KBM-7 (cell line): ENCODE measurements at regions not wholly inside any gene's neighbourhood (a gene's known extent, or its start where the extent isn't known, plus 50 kb on each side); places are given as distances from the start of the nearest gene placed in this dataset.
"Not testable (repeated sequence)": the region's sequence is repeated elsewhere in the genome, so short reads cannot be mapped to it uniquely, and the experiment has no call there.

Source experiments
- DNase-seq: peaks from one replicate; pipeline ENCODE4 v3.0.0-alpha.2; 2015
- in situ Hi-C: fragments of 300-500 bp; cut with MboI; formaldehyde crosslinking; loops from 2 replicates; pipeline ENCODE4 v1.14.3; 2020; ENCODE audit warnings: low sequenced_read_pairs, low pct_unique_long_range_greater_than_20kb, mixed read lengths

DNA sequence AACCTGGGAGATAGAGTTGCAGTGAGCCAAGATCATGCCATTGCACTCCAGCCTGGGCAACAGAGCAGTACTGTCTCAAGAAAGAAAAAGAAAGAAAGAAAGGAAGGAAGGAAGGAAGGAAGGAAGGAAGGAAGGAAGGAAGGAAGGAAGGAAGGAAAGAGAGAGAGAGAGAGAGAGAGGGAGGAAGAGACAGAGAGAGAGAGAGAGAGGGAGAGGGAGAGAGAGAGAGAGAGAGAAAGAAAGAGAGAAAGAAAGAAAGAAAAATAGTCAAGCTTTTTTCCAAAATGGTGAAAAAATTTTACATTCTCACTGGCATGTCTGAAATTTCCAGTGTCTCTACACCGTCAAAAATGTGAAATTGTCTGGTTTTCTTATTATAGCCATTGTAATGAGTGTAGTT lies 138.9 kb downstream of the OR13H1 start:
- DNase-seq, in situ Hi-C loops: not testable (repeated sequence)

DNA sequence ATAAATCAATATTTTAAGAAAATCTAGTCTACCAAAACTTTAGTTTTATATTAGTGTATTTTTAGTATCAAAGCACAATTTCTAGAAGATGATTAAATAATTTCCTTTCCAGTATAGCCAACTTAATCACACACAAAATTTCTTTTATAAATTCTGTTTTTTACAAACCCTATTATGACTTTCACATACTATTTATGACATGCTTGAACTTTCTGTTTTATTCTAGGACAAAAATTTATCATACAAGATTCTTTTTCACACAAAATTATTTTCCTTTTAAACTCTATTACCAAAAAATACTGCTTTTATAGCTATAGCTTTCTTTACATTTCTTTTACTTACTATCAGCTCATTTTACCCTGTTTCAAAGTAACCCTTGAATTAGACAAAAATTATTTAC lies 149.5 kb downstream of the OR13H1 start:
- in situ Hi-C loops, result no loop called here
- no peak for DNase-seq

GRCh38 chrX:131696989-131697388 lies 153.1 kb downstream of the OR13H1 start:
- in situ Hi-C loops, DNase-seq: not testable (repeated sequence)

- in situ Hi-C loops, result no loop called here
- no peak for DNase-seq
These were observed 159.8 kb downstream of the OR13H1 start for GRCh38 chrX:131703646-131704045.

GRCh38 chrX:131704136-131704695 lies 160.3 kb downstream of the OR13H1 start:
- in situ Hi-C loops, result no loop called here
- no peak for DNase-seq

- in situ Hi-C loops, result no loop called here
- DNase-seq, result no peak
These were observed 165.7 kb downstream of the OR13H1 start for GRCh38 chrX:131709553-131709952.

DNA sequence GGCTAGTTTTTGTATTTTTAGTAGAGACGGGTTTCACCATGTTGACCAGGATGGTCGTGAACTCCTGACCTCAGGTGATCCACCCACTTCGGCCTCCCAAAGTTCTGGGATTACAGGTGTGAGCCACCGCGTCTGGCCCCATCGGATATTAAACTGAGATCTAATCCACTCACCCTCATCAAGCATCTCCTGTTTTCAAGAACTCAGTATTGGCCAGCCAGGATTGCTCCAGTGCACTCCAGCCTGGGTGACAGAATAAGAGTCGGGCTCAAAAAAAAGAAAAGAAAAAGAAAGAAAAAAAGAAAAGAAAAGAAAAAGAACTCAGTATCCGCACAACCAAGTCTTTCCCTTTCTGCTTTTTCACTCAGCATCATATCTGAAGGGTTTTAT lies 167.6 kb downstream of the OR13H1 start:
- in situ Hi-C loops, result no loop called here

GRCh38 chrX:131723646-131724045 lies 179.8 kb downstream of the OR13H1 start:
- in situ Hi-C loops, result no loop called here
- no peak for DNase-seq

More for the DNA sequence above, 167.6 kb downstream of the OR13H1 start:
- no peak for DNase-seq

GRCh38 chrX:131724292-131724691 lies 180.4 kb downstream of the OR13H1 start:
- no peak for DNase-seq
- in situ Hi-C loops, result no loop called here

DNA sequence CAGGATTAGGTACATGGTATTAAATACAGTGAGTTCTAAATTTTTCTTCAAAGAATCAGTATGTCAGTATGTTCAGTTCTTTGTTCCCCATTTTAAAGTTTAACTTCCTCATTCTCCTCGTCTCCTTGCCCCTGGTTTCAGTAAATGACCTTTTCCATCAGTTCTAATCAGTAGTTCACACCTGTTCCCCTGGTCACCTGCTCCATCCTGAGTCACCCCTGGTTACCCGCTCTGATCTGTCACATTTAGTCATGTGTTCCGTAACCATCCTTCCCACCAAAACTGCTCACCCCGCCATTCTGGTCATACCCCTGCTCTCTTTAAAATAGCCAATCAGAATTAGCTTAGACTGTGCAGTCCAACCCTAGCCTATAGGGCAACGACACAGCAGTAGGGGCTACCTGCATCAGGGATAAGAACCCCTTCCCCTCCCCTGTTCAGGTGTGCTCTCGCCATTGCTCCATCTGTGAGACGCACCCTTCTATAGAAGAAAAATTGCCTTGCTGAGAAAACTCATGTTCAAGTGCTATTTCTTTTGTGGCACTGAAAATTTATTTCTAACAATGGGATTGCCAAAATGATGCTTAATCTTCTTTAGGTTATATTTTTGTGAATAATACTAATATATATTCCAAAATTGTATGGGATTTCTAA lies 181.3 kb downstream of the OR13H1 start:
- in situ Hi-C loops, result no loop called here
- DNase-seq, result peak; percentile 52

GRCh38 chrX:131727778-131728177 lies 183.9 kb downstream of the OR13H1 start:
- in situ Hi-C loops, result no loop called here
- no peak for DNase-seq

- in situ Hi-C loops, result no loop called here
- no peak for DNase-seq
These were observed 184.6 kb downstream of the OR13H1 start for GRCh38 chrX:131728295-131729145.

DNA sequence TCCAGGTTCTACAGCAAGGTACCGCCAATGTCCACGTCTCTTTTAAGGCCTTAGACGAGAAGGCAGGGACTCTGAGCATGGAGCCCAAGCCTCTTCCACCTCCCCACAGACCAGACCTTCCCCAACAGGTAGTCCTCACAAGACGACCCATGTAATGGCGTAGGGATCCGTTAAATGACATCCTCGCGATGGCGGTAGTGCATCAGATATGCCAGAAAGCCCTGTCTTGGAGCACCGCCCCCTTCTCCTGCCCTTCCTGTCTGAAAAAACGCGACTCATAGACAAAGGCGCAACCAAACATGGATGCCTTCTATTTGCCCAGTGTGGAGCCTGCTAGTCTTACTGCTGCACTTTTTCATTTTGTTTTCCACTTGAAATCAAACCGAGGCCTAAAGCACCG lies 185.4 kb downstream of the OR13H1 start:
- no peak for DNase-seq
- in situ Hi-C loops, result no loop called here

DNA sequence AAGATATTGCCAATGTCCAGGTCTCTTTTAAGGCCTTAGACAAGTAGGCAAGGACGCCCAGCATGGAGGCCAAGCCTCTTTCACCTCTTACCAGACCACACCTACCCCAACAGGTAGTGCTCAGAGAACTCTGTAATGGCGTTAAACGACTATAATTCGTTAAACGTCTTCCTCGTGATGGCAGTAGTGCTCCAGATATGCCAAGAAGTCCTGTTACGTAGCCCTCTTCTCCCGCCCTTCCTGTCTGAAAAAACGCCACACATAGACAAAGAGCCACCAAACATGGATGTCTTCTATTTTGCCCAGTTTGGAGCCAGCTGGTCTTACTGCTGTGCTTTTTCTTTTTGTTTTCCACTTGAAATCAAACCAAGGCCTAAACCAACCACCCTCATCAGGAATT lies 190.7 kb downstream of the OR13H1 start:
- in situ Hi-C loops, result no loop called here
- no peak for DNase-seq

- no peak for DNase-seq
- in situ Hi-C loops, result no loop called here
These were observed 191.3 kb downstream of the OR13H1 start for GRCh38 chrX:131735127-131735526.

DNA sequence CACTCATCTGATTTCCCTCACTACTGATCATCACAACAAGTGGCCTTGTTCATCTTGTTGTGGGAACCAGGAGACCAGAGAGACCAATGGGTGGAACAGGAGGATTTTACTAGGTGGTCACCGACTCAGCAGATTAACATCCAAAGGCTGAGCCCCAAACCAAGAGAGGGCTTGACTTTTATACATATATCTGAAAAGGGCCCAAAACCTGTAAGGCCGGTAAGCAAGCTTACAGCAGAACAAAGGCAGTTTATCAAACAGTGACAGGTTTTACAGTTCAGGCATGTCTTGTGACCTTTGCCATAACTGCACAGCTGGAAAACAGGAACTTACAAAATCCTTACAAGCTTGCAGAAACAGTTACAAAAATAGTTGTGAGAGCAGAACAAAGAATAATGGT lies 195.9 kb downstream of the OR13H1 start:
- DNase-seq, result peak; percentile 68

DNA sequence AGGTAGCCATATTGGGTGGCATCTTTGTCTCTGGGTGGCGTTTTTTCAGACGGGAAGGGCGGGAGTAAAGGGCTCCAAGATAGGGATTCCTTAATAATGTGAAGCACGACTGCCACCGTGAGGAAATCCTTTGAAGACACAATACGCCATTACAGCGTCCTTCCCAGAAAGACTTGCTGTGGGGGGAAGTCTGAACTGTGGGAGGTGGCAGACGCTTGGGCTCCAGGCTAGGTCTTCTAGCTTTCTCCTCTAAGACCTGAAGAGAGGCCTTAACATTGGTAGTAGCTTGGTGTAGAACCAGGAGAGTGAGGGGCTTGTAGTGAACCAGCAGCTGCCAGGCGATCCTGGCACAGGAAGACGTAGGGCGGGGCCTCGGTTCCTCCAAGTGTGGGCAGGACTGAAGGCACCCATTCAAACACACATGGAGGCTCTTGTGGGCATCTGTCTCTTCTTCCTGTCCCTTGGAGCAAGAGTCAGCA lies 197.3 kb downstream of the OR13H1 start:
- DNase-seq, result no peak

More for the DNA sequence above, 195.9 kb downstream of the OR13H1 start:
- in situ Hi-C loops, result no loop called here

DNA sequence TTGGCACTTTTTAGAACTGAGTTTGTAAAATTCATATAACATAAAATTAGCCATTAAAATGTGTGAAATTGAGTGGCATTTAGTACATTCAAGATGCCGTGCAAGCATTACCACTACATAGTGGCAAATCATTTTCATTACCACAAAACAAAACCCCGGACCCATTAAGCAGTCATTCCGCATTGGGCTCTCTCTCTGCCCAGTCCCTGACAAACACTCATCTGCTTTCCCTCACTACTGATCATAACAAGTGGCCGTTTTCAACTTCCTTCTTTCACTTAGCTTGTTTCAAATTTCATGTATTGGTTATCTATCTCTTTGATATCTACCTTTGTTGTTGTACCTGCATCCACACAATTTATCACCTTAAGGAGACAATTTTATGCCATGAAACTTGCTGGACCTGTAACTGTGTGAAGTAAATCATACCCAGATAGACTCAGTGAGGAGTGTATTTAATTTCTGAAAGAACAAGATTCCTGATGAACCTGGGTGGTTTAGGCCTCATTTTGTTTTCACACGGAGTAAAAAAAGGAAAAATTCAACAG lies 202.1 kb downstream of the OR13H1 start:
- DNase-seq, result no peak
- in situ Hi-C loops, result no loop called here

More for the DNA sequence above, 197.3 kb downstream of the OR13H1 start:
- in situ Hi-C loops, result no loop called here

DNA sequence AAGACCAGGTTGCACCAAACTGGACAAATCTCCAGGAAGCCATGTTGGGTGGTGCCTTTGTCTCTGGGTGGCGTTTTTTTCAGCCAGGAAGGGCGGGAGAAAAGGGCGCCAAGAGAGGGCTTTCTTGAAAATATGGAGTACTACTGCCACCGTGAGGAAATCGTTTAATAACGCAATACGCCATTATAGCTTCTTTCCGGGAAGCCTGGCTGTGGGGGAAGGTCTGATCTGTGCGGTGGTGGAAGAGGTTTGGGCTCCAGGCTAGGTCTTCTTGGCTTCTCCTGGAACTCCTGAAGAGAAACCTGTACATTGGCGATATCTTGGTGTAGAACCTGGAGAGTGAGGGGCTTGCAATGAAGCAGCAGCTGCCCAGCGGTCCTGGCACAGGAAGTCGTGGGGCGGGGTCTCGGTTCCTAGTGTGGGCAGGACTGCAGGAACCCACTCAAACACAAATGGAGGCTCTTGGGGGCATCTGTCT lies 202.7 kb downstream of the OR13H1 start:
- DNase-seq, result no peak
- in situ Hi-C loops, result no loop called here

GRCh38 chrX:131747173-131747572 lies 203.3 kb downstream of the OR13H1 start:
- in situ Hi-C loops, result no loop called here
- DNase-seq, result no peak
